ENCODE measurements at regions not wholly inside any gene's neighbourhood (a gene's known extent, or its start where the extent isn't known, plus 50 kb on each side); places are given as distances from the start of the nearest gene placed in this dataset.

GRCh38 chr15:60081976-60082375 is 77.9 kb downstream of the FOXB1 start:
- Histone ChIP-seq H2BK120ac (ENCODE audit: low read depth, low read length, poor library complexity, severe bottlenecking) (no peak overlapping the region), H3K27me3 (ENCODE audit: insufficient read depth, low read length) (no peaks in the 10 kb centered on the region), H2BK20ac (ENCODE audit: low read depth, low read length, poor library complexity, severe bottlenecking) (no peak overlapping the region), H3K4me1 (ENCODE audit: insufficient read depth, low read length) (peaks cover 8% of the 10 kb centered on the region; the same call in 1 of the 2 replicates), H4K20me1 (ENCODE audit: control insufficient read depth, insufficient read depth, insufficient read length) (no peaks in the 10 kb centered on the region), H3T11ph (ENCODE audit: low read length) (no peak overlapping the region), H3K9me3 (ENCODE audit: control insufficient read depth, low read depth, low read length) (no peaks in the 10 kb centered on the region), H3K14ac (ENCODE audit: insufficient read depth, low read length) (no peak overlapping the region), H2BK5ac (ENCODE audit: insufficient read length, low read length) (no peak overlapping the region), H3K79me2 (ENCODE audit: insufficient read depth, low read length) (no peaks in the 10 kb centered on the region), H2AFZ (ENCODE audit: low read length) (no peak overlapping the region), H3K23me2 (ENCODE audit: insufficient read length, low read depth, low read length, poor library complexity, severe bottlenecking) (no peaks in the 10 kb centered on the region), H4K8ac (replicated peaks; ENCODE audit: insufficient read length, low read depth, low read length) (no peak overlapping the region), H2BK12ac (ENCODE audit: insufficient read length, low read depth, low read length) (no peak overlapping the region), H3K79me1 (ENCODE audit: insufficient read depth, low read depth, low read length, poor library complexity, severe bottlenecking) (no peaks in the 10 kb centered on the region), H3K4me2 (ENCODE audit: insufficient read depth, insufficient read length, low read length) (no peak overlapping the region), H3K4ac (ENCODE audit: low read depth, low read length) (no peak overlapping the region), H3K27ac (ENCODE audit: insufficient read length, low read depth, low read length) (no peak overlapping the region), H3K23ac (ENCODE audit: insufficient read length, low read depth, low read length) (no peak overlapping the region), H2BK15ac (ENCODE audit: low read depth, low read length) (no peak overlapping the region), H2AK5ac (ENCODE audit: insufficient read length, low read length) (no peak overlapping the region), H4K91ac (ENCODE audit: insufficient read length, low read depth, low read length) (no peak overlapping the region), H3K56ac (ENCODE audit: insufficient read length, low read depth, low read length) (no peak overlapping the region), H4K5ac (ENCODE audit: insufficient read length, low read depth, low read length) (no peak overlapping the region), H3K18ac (ENCODE audit: insufficient read length, low read depth, low read length) (no peak overlapping the region), H3K9ac (ENCODE audit: extremely low read depth, insufficient read length, low read length) (no peak overlapping the region)
- Mint-ChIP-seq H3K27ac (no peak overlapping the region), H3K4me1 (peaks cover 21 to 29% of the 10 kb centered on the region in 2 experiments), H3K4me3 (no peak overlapping the region), H3K27me3 (ENCODE audit: low read depth) (0 out of 2 replicates have a peak, but pooled peaks cover 2% of the 10 kb centered on the region), H3K9me3 (no peaks in the 10 kb centered on the region), H3K36me3 (ENCODE audit: insufficient read depth in 1 of 3, low read depth in 3 of 3) (no peaks in the 10 kb centered on the region; a peak in 1 of 7 replicates)
- DNase-seq: no peak
- WGBS (ENCODE audit: extremely low coverage, insufficient read length, low lambda C conversion rate): no CpG with 5 or more reads among the region's 3 CpGs
- TF ChIP-seq, protein P1, sequence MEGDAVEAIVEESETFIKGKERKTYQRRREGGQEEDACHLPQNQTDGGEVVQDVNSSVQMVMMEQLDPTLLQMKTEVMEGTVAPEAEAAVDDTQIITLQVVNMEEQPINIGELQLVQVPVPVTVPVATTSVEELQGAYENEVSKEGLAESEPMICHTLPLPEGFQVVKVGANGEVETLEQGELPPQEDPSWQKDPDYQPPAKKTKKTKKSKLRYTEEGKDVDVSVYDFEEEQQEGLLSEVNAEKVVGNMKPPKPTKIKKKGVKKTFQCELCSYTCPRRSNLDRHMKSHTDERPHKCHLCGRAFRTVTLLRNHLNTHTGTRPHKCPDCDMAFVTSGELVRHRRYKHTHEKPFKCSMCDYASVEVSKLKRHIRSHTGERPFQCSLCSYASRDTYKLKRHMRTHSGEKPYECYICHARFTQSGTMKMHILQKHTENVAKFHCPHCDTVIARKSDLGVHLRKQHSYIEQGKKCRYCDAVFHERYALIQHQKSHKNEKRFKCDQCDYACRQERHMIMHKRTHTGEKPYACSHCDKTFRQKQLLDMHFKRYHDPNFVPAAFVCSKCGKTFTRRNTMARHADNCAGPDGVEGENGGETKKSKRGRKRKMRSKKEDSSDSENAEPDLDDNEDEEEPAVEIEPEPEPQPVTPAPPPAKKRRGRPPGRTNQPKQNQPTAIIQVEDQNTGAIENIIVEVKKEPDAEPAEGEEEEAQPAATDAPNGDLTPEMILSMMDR (conservative IDR thresholded peaks at IDR 0.05): no peak

Data from H9 (cell line).